ENCODE measurements at regions not wholly inside any gene's neighbourhood (a gene's known extent, or its start where the extent isn't known, plus 50 kb on each side); places are given as distances from the start of the nearest gene placed in this dataset.

GRCh38 chr13:106958621-106959048 is 390.7 kb upstream of the ARGLU1 start:
- no peak for DNase-seq
- H3K36me3 ChIP-seq (ENCODE audit: insufficient read depth, low read length) = no peaks in the 10 kb centered on the region
- H3K4me3 Mint-ChIP-seq = no peak overlapping the region
- intact Hi-C loops (cut with DNase I, micrococcal nuclease) = no loop called here
- H3K4me3 ChIP-seq (ENCODE audit: low read length) = no peak overlapping the region
- peaks cover 0 to 6% of the 10 kb centered on the region in 2 experiments for H3K9me3 ChIP-seq (ENCODE audit: control insufficient read depth in 1 of 2, insufficient read depth in 1 of 2, low read length in 2 of 2)
- ATAC-seq (ENCODE audit: poor library complexity) = no peak
- TF ChIP-seq, protein P1, sequence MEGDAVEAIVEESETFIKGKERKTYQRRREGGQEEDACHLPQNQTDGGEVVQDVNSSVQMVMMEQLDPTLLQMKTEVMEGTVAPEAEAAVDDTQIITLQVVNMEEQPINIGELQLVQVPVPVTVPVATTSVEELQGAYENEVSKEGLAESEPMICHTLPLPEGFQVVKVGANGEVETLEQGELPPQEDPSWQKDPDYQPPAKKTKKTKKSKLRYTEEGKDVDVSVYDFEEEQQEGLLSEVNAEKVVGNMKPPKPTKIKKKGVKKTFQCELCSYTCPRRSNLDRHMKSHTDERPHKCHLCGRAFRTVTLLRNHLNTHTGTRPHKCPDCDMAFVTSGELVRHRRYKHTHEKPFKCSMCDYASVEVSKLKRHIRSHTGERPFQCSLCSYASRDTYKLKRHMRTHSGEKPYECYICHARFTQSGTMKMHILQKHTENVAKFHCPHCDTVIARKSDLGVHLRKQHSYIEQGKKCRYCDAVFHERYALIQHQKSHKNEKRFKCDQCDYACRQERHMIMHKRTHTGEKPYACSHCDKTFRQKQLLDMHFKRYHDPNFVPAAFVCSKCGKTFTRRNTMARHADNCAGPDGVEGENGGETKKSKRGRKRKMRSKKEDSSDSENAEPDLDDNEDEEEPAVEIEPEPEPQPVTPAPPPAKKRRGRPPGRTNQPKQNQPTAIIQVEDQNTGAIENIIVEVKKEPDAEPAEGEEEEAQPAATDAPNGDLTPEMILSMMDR (IDR thresholded peaks at IDR 0.05) = no peak
- H3K27ac Mint-ChIP-seq = no peak overlapping the region
- H3K9me3 Mint-ChIP-seq = peaks cover 7% of the 10 kb centered on the region
- H3K36me3 Mint-ChIP-seq (ENCODE audit: low read depth) = no peaks in the 10 kb centered on the region
- H3K4me1 ChIP-seq (ENCODE audit: insufficient read depth, low read length) = no peaks in the 10 kb centered on the region
- CTCF ChIA-PET = no interaction called here
- H3K4me1 Mint-ChIP-seq (ENCODE audit: low read depth) = no peaks in the 10 kb centered on the region
- H3K27ac ChIP-seq (ENCODE audit: low read depth in 1 of 2, low read length in 2 of 2) = no peak overlapping the region
- no peaks in the 10 kb centered on the region for H3K27me3 ChIP-seq (ENCODE audit: control insufficient read depth in 1 of 2, insufficient read depth in 2 of 2, low read length in 2 of 2)
- POLR2A ChIA-PET = no interaction called here
- H3K27me3 Mint-ChIP-seq = no peaks in the 10 kb centered on the region

- H3K36me3 Mint-ChIP-seq (ENCODE audit: low read depth) = no peaks in the 10 kb centered on the region
- no peaks in the 10 kb centered on the region for H3K9me3 Mint-ChIP-seq
- H3K4me1 Mint-ChIP-seq (ENCODE audit: low read depth) = no peaks in the 10 kb centered on the region
- no peaks in the 10 kb centered on the region for H3K4me1 ChIP-seq (ENCODE audit: insufficient read depth, low read length)
- H3K9me3 ChIP-seq (ENCODE audit: control insufficient read depth in 1 of 2, insufficient read depth in 1 of 2, low read length in 2 of 2) = no peaks in the 10 kb centered on the region
- H3K27me3 Mint-ChIP-seq = no peaks in the 10 kb centered on the region
- ATAC-seq (ENCODE audit: poor library complexity) = no peak
- H3K36me3 ChIP-seq (ENCODE audit: insufficient read depth, low read length) = no peaks in the 10 kb centered on the region
- no peak overlapping the region for H3K27ac ChIP-seq (ENCODE audit: low read depth in 1 of 2, low read length in 2 of 2)
- intact Hi-C loops (cut with DNase I, micrococcal nuclease) = no loop called here
- TF ChIP-seq, protein P1 (IDR thresholded peaks at IDR 0.05) = no peak
- CTCF ChIA-PET = no interaction called here
- no peak overlapping the region for H3K4me3 Mint-ChIP-seq
- no peak for DNase-seq
- H3K4me3 ChIP-seq (ENCODE audit: low read length) = no peak overlapping the region
- H3K27ac Mint-ChIP-seq = no peak overlapping the region
- POLR2A ChIA-PET = no interaction called here
- no peaks in the 10 kb centered on the region for H3K27me3 ChIP-seq (ENCODE audit: control insufficient read depth in 1 of 2, insufficient read depth in 2 of 2, low read length in 2 of 2)
Measured at GRCh38 chr13:106942563-106942962, 374.6 kb upstream of the ARGLU1 start.

DNA sequence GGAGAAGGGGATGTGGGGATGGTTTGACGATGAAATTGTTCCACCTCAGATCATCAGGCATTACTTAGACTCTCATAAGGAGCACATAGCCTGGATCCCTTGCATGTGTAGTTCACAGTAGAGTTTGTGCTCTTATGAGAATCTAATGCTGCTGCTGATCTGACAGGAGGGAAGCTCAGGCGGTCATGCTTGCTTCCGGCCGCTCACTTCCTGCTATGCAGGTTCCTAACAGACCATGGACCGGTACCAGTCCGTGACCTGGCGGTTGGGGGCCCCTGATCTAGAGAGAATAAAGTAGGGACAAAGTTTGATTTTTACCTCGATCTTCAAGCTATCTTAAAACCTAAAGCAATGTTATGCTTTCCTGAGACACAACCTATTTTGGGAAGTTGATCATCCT is 373.8 kb upstream of the ARGLU1 start:
- Histone ChIP-seq H3K27me3 (ENCODE audit: control insufficient read depth in 1 of 2, insufficient read depth in 2 of 2, low read length in 2 of 2) (no peaks in the 10 kb centered on the region), H3K4me3 (ENCODE audit: low read length) (no peak overlapping the region), H3K4me1 (ENCODE audit: insufficient read depth, low read length) (no peaks in the 10 kb centered on the region), H3K9me3 (ENCODE audit: control insufficient read depth in 1 of 2, insufficient read depth in 1 of 2, low read length in 2 of 2) (no peaks in the 10 kb centered on the region), H3K36me3 (ENCODE audit: insufficient read depth, low read length) (no peaks in the 10 kb centered on the region), H3K27ac (ENCODE audit: low read depth in 1 of 2, low read length in 2 of 2) (no peak overlapping the region)
- intact Hi-C loops (cut with DNase I, micrococcal nuclease) = no loop called here
- Mint-ChIP-seq H3K9me3 (no peaks in the 10 kb centered on the region), H3K4me1 (ENCODE audit: low read depth) (no peaks in the 10 kb centered on the region), H3K27ac (no peak overlapping the region), H3K4me3 (no peak overlapping the region), H3K27me3 (no peaks in the 10 kb centered on the region), H3K36me3 (ENCODE audit: low read depth) (no peaks in the 10 kb centered on the region)
- ChIA-PET POLR2A (no interaction called here), CTCF (no interaction called here)
- ATAC-seq (ENCODE audit: poor library complexity) = no peak
- DNase-seq = no peak
- TF ChIP-seq, protein P1 (IDR thresholded peaks at IDR 0.05) = no peak

Measured in CD4-positive, alpha-beta T cell (primary cell).